Neural crest cell (in vitro differentiated cells): ENCODE measurements at regions not wholly inside any gene's neighbourhood (a gene's known extent, or its start where the extent isn't known, plus 50 kb on each side); places are given as distances from the start of the nearest gene placed in this dataset.

Source experiments
- DNase-seq: peaks from one replicate; pipeline ENCODE4 v3.0.0; 2021; ENCODE audit warnings: low read depth, mixed read lengths, low spot score
- H3K27ac Mint-ChIP-seq: one replicate; pipeline ENCODE4 v1.8.0; 2021; ENCODE audit warnings: mild to moderate bottlenecking, mixed read lengths; ENCODE audit not compliant: unreplicated experiment
- H3K27me3 Mint-ChIP-seq: 2 replicates; pipeline ENCODE4 v1.8.0; 2021; ENCODE audit warnings: low read depth, mild to moderate bottlenecking, mixed read lengths
- H3K36me3 Mint-ChIP-seq: 2 replicates; pipeline ENCODE4 v1.8.0; 2021; ENCODE audit warnings: low read depth, mild to moderate bottlenecking, mixed read lengths
- H3K4me1 Mint-ChIP-seq: 2 replicates; pipeline ENCODE4 v1.8.0; 2021; ENCODE audit warnings: mixed read lengths
- H3K4me3 Mint-ChIP-seq: one replicate; pipeline ENCODE4 v1.8.0; 2021; ENCODE audit warnings: mild to moderate bottlenecking, mixed read lengths
- H3K9me3 Mint-ChIP-seq: 2 replicates; pipeline ENCODE4 v1.8.0; 2021; ENCODE audit warnings: mixed read lengths
- CTCF ChIP-seq: fragments of 200-600 bp; sonication (generic); conservative IDR thresholded peaks from 2 replicates; pipeline ENCODE4 v1.5.0; 2021; ENCODE audit warnings: antibody characterized with exemption, mild to moderate bottlenecking

- no peak for DNase-seq
- H3K4me3 Mint-ChIP-seq: no peak overlapping the region
- H3K27me3 Mint-ChIP-seq: no peaks in the 10 kb centered on the region
- H3K4me1 Mint-ChIP-seq: peaks cover 4% of the 10 kb centered on the region
- H3K9me3 Mint-ChIP-seq: no peaks in the 10 kb centered on the region
- H3K27ac Mint-ChIP-seq: no peak overlapping the region
- no peak for TF ChIP-seq CTCF
- no peaks in the 10 kb centered on the region for H3K36me3 Mint-ChIP-seq
Measured at GRCh38 chr10:27437775-27438174, 66.3 kb upstream of the RAB18 start.

GRCh38 chr10:27436710-27437109, 67.4 kb upstream of the RAB18 start:
- no peak overlapping the region for H3K27ac Mint-ChIP-seq
- no peak for TF ChIP-seq CTCF
- DNase-seq: no peak
- H3K36me3 Mint-ChIP-seq: no peaks in the 10 kb centered on the region
- H3K27me3 Mint-ChIP-seq: no peaks in the 10 kb centered on the region
- no peaks in the 10 kb centered on the region for H3K9me3 Mint-ChIP-seq
- no peak overlapping the region for H3K4me3 Mint-ChIP-seq
- H3K4me1 Mint-ChIP-seq: peaks cover 4% of the 10 kb centered on the region

- Mint-ChIP-seq H3K36me3 (no peaks in the 10 kb centered on the region), H3K27ac (no peak overlapping the region), H3K27me3 (no peaks in the 10 kb centered on the region), H3K4me1 (peaks cover under 1% of the 10 kb centered on the region), H3K9me3 (no peaks in the 10 kb centered on the region), H3K4me3 (no peak overlapping the region)
- no peak for TF ChIP-seq CTCF
- no peak for DNase-seq
Measured at GRCh38 chr10:27433976-27434375, 70.1 kb upstream of the RAB18 start.

- H3K9me3 Mint-ChIP-seq: peaks cover 3% of the 10 kb centered on the region
Measured at GRCh38 chr10:27426948-27427467, 77.1 kb upstream of the RAB18 start.

GRCh38 chr10:27413831-27414348, 90.2 kb upstream of the RAB18 start:
- H3K4me1 Mint-ChIP-seq: no peaks in the 10 kb centered on the region
- H3K27me3 Mint-ChIP-seq: no peaks in the 10 kb centered on the region
- no peak overlapping the region for H3K4me3 Mint-ChIP-seq
- no peaks in the 10 kb centered on the region for H3K36me3 Mint-ChIP-seq
- no peak for TF ChIP-seq CTCF
- H3K9me3 Mint-ChIP-seq: peaks cover 5% of the 10 kb centered on the region
- no peak overlapping the region for H3K27ac Mint-ChIP-seq
- no peak for DNase-seq

More at GRCh38 chr10:27426948-27427467, 77.1 kb upstream of the RAB18 start:
- TF ChIP-seq CTCF: no peak
- no peak overlapping the region for H3K4me3 Mint-ChIP-seq
- no peak overlapping the region for H3K27ac Mint-ChIP-seq
- peaks cover 2% of the 10 kb centered on the region for H3K27me3 Mint-ChIP-seq
- DNase-seq: no peak
- no peaks in the 10 kb centered on the region for H3K4me1 Mint-ChIP-seq
- H3K36me3 Mint-ChIP-seq: no peaks in the 10 kb centered on the region
